HG02678 (cell line): ENCODE measurements at regions not wholly inside any gene's neighbourhood (a gene's known extent, or its start where the extent isn't known, plus 50 kb on each side); places are given as distances from the start of the nearest gene placed in this dataset.

Experiments used
- ATAC-seq: cut with Tn5 transposase; IDR thresholded peaks from one replicate; pipeline ENCODE4 v1.9.1; 2021; ENCODE audit warnings: mild to moderate bottlenecking, moderate library complexity; ENCODE audit not compliant: unreplicated experiment

DNA sequence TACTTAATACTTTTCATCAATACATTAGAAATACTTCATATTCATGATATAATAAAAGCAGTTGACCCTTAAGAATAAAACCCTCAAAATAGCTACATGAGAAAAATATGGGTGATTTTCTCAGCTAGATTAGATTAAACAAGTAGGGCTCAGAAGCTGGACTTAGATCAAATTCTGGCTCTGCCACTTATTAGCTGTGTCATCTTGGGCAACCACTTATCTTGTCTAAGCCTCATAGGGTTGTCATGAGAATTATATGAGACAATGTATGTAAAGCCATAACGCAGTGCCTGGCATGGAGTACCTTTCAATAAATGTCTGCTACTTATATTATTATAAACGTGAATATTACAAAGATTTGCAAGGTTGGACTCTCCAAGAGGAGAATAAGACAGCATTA lies 84.3 kb upstream of the PGRMC2 start:
- no peak for ATAC-seq

GRCh38 chr4:128371001-128371777 lies 83.6 kb upstream of the PGRMC2 start:
- ATAC-seq, result no peak

- ATAC-seq, result no peak
Observed at GRCh38 chr4:128366212-128366611, 78.6 kb upstream of the PGRMC2 start.

DNA sequence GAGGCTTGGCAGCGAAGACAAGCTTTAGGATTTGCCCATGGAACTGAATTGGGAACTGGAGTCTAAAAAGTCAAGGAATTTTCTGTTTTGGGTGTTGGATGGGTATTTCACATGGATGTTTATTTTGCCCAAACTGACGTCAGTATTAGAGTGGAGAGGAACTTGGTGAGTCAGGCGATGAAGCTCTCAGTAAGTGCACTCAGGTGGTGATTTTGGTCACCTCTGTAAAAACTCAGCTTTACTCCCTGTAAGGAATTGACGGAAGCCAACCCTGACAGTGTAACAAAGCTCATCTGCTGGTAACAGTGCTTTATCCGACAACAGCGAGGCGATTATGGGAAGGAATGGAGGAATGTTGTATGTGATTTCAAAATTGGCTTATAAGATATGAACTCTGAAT lies 77.0 kb upstream of the PGRMC2 start:
- no peak for ATAC-seq

GRCh38 chr4:128363966-128364365 lies 76.4 kb upstream of the PGRMC2 start:
- no peak for ATAC-seq

- no peak for ATAC-seq
Observed at GRCh38 chr4:128362760-128363159, 75.1 kb upstream of the PGRMC2 start.

DNA sequence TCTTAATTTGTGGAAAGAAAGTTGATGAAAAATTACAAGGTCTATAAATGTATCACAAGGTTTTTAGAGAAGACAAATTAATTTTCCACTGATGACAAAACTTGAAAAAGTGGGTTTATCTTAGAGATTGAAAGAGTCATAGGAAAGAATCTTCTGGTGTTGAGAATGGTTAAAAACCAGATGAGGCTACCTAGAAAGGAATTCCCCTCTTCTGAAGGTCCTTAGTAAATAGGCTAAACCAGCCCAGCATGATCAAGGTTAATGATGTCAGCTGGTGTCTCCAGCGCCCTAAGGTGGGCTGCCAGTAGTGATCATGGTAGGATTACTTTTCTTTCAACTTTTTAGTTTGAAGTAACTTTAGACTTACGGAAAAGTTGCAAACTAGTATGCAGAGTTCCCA lies 71.8 kb upstream of the PGRMC2 start:
- ATAC-seq, result no peak

DNA sequence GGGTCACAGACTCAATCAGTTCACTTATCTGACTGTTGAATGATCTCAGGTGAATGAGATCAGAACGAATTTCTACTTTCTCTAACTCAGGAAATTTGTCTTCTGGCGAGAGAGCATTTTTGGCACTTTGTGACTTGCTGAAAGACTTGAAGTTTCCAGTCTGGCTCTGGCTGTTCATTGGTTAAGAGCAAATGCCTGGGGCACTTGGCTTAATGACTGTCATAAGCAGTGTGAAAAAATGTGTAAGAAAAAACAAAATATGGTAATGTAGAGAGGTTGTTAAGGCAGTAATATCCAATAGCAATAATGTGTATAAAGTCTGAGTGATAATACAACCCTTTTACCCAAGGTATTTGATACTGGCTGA lies 71.3 kb upstream of the PGRMC2 start:
- no peak for ATAC-seq

- ATAC-seq, result no peak
Observed at GRCh38 chr4:128358231-128358912, 70.8 kb upstream of the PGRMC2 start.

DNA sequence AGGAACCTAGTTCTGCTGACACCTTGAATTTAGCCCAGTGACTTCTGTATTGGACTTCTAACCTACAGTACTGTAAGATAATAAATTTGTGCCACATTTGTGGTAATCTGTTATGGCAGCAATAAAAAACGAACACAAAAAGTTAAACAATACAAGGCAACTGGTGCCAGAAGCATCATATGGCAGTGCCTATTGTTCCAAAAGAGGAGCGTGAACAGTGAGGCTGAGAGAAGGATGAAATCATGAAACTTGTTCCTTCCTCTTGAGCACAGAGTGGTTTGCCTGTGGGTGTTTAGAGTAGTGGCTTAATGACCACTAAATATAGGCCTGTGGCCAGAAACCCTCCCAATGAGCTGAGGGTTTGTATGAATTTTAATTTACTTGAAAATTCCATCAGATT lies 69.7 kb upstream of the PGRMC2 start:
- ATAC-seq, result no peak

DNA sequence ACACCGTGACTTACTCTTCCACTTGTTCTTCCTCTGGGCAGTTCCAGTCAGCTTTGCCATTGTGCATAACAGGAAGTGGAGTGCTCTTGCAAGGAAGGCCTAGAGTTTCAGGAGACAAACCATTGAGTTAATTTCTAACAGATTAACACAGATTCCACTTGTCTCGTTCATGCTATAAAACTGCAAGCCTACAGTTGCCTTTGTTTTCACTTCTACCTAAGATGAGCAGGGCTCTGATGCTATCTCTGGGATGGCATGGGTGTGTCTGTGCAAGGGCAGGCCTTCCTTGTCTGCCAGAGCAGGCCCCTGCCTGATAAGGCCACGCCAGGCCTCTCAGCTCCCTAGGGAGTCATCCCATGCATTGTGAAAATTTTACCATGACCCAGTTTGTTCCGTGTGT lies 67.7 kb upstream of the PGRMC2 start:
- peak; percentile 77 for ATAC-seq

- no peak for ATAC-seq
Observed at GRCh38 chr4:128354205-128354821, 66.7 kb upstream of the PGRMC2 start.

GRCh38 chr4:128353791-128354190 lies 66.2 kb upstream of the PGRMC2 start:
- no peak for ATAC-seq

- no peak for ATAC-seq
Observed at GRCh38 chr4:128351502-128351901, 63.9 kb upstream of the PGRMC2 start.

GRCh38 chr4:128350449-128351045 lies 62.9 kb upstream of the PGRMC2 start:
- ATAC-seq, result no peak

DNA sequence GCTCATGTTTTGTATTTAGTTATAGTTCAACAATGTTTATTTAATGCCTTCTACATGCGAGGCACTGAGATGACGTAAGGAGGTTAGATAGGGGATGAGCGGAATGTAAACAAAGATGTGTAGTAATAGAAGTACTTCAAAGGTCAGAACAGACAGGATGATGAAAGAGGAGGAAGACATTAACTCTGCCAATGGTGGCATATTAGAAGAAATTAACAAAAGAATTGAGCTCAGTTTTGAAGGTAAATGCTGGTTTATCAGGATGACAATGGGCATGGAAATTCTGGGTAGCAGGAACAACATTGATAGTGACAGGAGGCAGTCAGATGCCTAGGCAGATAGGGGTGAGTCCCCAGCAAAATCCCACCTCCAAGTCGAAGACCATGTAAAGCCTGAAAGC lies 62.3 kb upstream of the PGRMC2 start:
- no peak for ATAC-seq

- no peak for ATAC-seq
Observed at GRCh38 chr4:128347930-128348660, 60.5 kb upstream of the PGRMC2 start.

DNA sequence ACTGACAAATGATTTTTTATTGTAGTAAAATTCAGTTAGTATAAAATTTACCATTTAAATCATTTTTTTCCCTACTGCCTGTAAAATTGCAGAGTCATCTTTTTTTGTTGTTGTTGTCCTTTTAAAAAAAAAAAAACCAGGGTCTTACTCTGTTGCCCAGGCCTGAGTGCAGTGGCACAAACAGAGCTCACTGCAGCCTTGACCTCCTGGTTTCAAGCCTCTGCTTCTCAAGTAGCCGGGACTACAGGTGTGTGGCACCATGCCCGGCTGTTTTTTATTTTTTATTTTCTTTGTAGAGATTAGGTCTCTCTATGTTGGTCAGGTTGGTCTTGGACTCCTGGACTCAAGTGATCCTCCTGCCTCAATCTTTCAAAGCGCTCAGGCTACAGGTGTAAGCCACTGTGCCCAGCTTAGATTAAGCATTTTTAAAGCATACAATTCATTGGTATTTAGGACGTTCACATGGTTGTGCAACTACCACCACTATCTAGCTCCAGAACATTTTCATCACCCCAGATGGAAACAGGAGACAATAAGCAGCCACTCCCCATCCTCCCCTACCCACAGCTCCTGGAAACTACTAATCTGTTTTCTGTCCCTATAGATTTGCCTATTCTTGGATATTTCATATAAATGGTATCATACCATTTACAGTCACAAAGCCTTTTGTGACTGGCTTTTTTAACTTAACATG lies 59.7 kb upstream of the PGRMC2 start:
- ATAC-seq, result no peak

DNA sequence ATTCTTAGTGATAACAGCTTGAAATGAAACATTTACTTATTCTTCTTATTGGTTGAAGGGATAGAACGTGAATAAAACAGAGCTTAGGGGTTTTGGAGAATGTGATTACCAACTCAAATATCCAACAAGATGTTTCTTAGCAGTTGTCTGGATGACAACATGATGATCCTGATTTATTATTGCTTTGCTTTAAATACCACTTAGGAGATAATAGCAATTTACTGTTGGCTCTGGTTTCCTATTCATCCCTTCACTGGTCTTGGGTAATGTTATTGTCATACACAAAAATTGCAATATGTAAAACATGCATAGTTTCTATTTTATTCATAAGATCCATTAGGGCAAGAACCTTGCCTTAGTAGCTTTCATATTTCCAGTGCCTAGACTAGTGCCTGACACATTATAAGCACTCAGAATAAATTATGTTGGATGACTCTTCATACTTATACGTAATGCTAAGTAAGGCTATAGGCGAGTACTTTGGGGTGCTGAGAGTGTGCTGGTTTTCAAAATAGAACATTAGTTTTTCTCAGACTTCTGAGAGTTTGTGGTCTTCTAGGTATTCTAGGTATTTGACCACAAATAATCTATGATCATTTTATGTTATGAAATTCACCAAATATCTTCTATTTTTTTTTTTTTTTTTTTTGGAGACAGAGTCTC lies 58.6 kb upstream of the PGRMC2 start:
- no peak for ATAC-seq

- ATAC-seq, result no peak
Observed at GRCh38 chr4:128345650-128346049, 58.0 kb upstream of the PGRMC2 start.
